ENCODE measurements at regions not wholly inside any gene's neighbourhood (a gene's known extent, or its start where the extent isn't known, plus 50 kb on each side); places are given as distances from the start of the nearest gene placed in this dataset.

DNA sequence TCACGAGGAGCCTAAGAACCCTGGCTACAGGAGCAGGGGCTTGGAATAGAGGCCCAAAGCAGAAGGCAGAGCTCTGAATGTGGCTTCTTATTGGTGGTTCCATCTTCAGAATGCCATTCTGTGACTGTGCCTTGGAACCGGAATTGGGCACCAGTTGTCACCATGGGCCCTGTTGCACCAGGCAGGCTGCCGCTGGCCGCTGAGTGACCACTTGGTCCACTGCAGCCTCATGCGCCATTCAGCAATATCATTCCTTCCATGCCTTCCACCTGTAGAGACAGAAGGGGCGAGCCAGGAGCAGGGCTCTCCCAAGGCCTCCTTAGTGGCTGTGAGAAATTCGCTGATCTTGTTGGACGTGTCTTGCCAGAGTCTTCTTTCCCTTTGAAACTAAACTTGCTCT, 270.3 kb upstream of the CHD6 start:
- DNase-seq = no peak

More for the DNA sequence above, 270.3 kb upstream of the CHD6 start:
- no CpG with 5 or more reads among the region's 8 CpGs for WGBS, 2 experiments (ENCODE audit: extremely low coverage in 2 of 2, insufficient read length in 1 of 2)
- intact Hi-C loops (cut with micrococcal nuclease) = no loop called here
- Histone ChIP-seq H3K9me3 (ENCODE audit: control insufficient read depth, insufficient read depth, low read length) (peaks cover 8% of the 10 kb centered on the region; the same call in 1 of the 2 replicates), H4K91ac (ENCODE audit: insufficient read depth, low read depth, low read length) (no peak overlapping the region), H3K4ac (ENCODE audit: low read depth, low read length) (no peak overlapping the region), H3K14ac (replicated peaks; ENCODE audit: low read depth, low read length) (no peak overlapping the region), H3K9ac (ENCODE audit: low read depth, low read length) (no peak overlapping the region), H2BK15ac (ENCODE audit: low read depth, low read length) (no peak overlapping the region), H3K9me1 (ENCODE audit: insufficient read depth, low read length) (no peaks in the 10 kb centered on the region), H2BK20ac (ENCODE audit: low read depth, low read length) (no peak overlapping the region), H3K4me1 (ENCODE audit: control insufficient read depth, insufficient read depth, low read length) (no peaks in the 10 kb centered on the region), H3K27me3 (ENCODE audit: control insufficient read depth, insufficient read depth, low read length) (no peaks in the 10 kb centered on the region), H3K79me1 (ENCODE audit: low read depth in 1 of 2, low read length in 2 of 2) (no peaks in the 10 kb centered on the region), H4K5ac (ENCODE audit: low read depth, low read length) (no peak overlapping the region), H2BK120ac (ENCODE audit: low read depth, low read length) (no peak overlapping the region), H2AK9ac (replicated peaks; ENCODE audit: low read depth, low read length, poor library complexity) (no peak overlapping the region), H3K23ac (ENCODE audit: low read depth, low read length) (no peak overlapping the region), H2AFZ (replicated peaks; ENCODE audit: low read length, poor library complexity) (no peak overlapping the region), H3K4me3 (ENCODE audit: insufficient read depth, low read depth, low read length) (no peak overlapping the region), H3K36me3 (ENCODE audit: control insufficient read depth, insufficient read depth, low read length) (no peaks in the 10 kb centered on the region), H3K4me2 (ENCODE audit: low read depth, low read length) (no peak overlapping the region), H3K18ac (ENCODE audit: low read depth, low read length) (no peak overlapping the region), H2BK5ac (ENCODE audit: low read depth, low read length, poor library complexity, severe bottlenecking) (no peak overlapping the region), H3K56ac (ENCODE audit: extremely low read depth, insufficient read depth, low read length) (no peak overlapping the region), H4K20me1 (ENCODE audit: insufficient read depth, low read length) (no peaks in the 10 kb centered on the region), H3K27ac (ENCODE audit: insufficient read depth, low read length) (no peak overlapping the region), H4K8ac (ENCODE audit: low read depth in 2 of 2, low read length in 2 of 2) (no peak overlapping the region), H2AK5ac (ENCODE audit: low read depth, low read length) (no peak overlapping the region)
- POLR2A ChIA-PET (ENCODE audit: unreplicated experiment) = no interaction called here
- TF ChIP-seq MXI1 (IDR thresholded peaks at IDR 0.05; ENCODE audit: borderline replicate concordance, low read depth, low read length) (no peak), POLR2A (IDR thresholded peaks at IDR 0.05; ENCODE audit: low read depth, low read length) (no peak), RFX5 (IDR thresholded peaks at IDR 0.05; ENCODE audit: low read depth, low read length) (no peak), MAZ (IDR thresholded peaks at IDR 0.05; ENCODE audit: borderline replicate concordance, low read depth, low read length) (no peak), SMC3 (IDR thresholded peaks at IDR 0.05; ENCODE audit: low read depth, low read length) (no peak), MAFK (IDR thresholded peaks at IDR 0.05; ENCODE audit: low read depth, low read length) (no peak), CEBPB (IDR thresholded peaks at IDR 0.05; ENCODE audit: low read depth, low read length) (no peak), FOS (IDR thresholded peaks at IDR 0.05; ENCODE audit: low read depth, low read length) (no peak), RAD21 (IDR thresholded peaks at IDR 0.05; ENCODE audit: low read length) (no peak), NFE2L2 (IDR thresholded peaks at IDR 0.05; ENCODE audit: low read depth, low read length) (no peak), RCOR1 (IDR thresholded peaks at IDR 0.05; ENCODE audit: insufficient replicate concordance, low read length) (no peak), BHLHE40 (IDR thresholded peaks at IDR 0.05; ENCODE audit: low read depth, low read length) (no peak), CHD1 (IDR thresholded peaks at IDR 0.05; ENCODE audit: low read depth, low read length) (no peak)
- TF ChIP-seq, protein P1, sequence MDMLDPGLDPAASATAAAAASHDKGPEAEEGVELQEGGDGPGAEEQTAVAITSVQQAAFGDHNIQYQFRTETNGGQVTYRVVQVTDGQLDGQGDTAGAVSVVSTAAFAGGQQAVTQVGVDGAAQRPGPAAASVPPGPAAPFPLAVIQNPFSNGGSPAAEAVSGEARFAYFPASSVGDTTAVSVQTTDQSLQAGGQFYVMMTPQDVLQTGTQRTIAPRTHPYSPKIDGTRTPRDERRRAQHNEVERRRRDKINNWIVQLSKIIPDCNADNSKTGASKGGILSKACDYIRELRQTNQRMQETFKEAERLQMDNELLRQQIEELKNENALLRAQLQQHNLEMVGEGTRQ (IDR thresholded peaks at IDR 0.05; ENCODE audit: low read depth, low read length) = no peak
- TF ChIP-seq, protein P2, sequence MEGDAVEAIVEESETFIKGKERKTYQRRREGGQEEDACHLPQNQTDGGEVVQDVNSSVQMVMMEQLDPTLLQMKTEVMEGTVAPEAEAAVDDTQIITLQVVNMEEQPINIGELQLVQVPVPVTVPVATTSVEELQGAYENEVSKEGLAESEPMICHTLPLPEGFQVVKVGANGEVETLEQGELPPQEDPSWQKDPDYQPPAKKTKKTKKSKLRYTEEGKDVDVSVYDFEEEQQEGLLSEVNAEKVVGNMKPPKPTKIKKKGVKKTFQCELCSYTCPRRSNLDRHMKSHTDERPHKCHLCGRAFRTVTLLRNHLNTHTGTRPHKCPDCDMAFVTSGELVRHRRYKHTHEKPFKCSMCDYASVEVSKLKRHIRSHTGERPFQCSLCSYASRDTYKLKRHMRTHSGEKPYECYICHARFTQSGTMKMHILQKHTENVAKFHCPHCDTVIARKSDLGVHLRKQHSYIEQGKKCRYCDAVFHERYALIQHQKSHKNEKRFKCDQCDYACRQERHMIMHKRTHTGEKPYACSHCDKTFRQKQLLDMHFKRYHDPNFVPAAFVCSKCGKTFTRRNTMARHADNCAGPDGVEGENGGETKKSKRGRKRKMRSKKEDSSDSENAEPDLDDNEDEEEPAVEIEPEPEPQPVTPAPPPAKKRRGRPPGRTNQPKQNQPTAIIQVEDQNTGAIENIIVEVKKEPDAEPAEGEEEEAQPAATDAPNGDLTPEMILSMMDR (conservative IDR thresholded peaks at IDR 0.05; ENCODE audit: low read depth, low read length) = no peak
- TF ChIP-seq, protein P3, sequence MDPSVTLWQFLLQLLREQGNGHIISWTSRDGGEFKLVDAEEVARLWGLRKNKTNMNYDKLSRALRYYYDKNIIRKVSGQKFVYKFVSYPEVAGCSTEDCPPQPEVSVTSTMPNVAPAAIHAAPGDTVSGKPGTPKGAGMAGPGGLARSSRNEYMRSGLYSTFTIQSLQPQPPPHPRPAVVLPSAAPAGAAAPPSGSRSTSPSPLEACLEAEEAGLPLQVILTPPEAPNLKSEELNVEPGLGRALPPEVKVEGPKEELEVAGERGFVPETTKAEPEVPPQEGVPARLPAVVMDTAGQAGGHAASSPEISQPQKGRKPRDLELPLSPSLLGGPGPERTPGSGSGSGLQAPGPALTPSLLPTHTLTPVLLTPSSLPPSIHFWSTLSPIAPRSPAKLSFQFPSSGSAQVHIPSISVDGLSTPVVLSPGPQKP (IDR thresholded peaks at IDR 0.05; ENCODE audit: borderline replicate concordance, low read depth, low read length) = no peak
- CTCF ChIA-PET = no interaction called here
- dilution Hi-C loops (cut with HindIII; ENCODE audit: low sequenced_read_pairs, unreplicated experiment) = no loop called here
- in situ Hi-C loops (cut with MboI; ENCODE audit: low sequenced_read_pairs) = no loop called here
- BruUV-seq (replicated peaks) = no TSS peak
- ATAC-seq (ENCODE audit: low read depth) = no peak
